Epithelial cell of proximal tubule (primary cell): ENCODE measurements at regions not wholly inside any gene's neighbourhood (a gene's known extent, or its start where the extent isn't known, plus 50 kb on each side); places are given as distances from the start of the nearest gene placed in this dataset.
"Not testable (repeated sequence)": the region's sequence is repeated elsewhere in the genome, so short reads cannot be mapped to it uniquely, and the experiment has no call there.

Source experiments
- DNase-seq: peaks from one replicate; pipeline ENCODE4 v3.0.0-alpha.2; 2011; ENCODE audit warnings: low read depth
- H3K4me3 ChIP-seq: 2 replicates; pipeline ENCODE4 v1.5.1; 2011; ENCODE audit warnings: low read depth, mild to moderate bottlenecking, low read length
- TF ChIP-seq, protein P1 (sequence below): conservative IDR thresholded peaks from 2 replicates; pipeline ENCODE4 v1.5.1; 2012; ENCODE audit warnings: low read depth, mild to moderate bottlenecking, low read length

DNA sequence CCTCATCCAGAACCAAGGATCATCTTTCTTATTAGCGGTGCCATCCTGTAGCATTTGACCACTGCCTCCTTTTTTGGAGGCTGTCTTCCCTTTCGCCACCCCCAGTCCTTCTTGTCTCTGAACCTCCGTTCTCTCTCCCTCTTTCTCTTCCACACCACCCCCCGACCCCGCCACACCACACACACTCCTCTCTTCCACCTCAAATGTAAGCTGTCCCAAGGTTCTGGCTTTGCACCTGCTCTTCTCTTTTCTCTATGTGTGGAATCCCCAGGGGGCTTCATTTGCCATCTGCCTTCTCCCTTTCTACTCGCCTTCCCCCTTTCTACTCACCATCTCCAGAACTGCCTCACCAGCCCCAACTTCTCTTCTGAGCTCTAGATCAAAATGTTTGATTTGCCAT lies 111.3 kb upstream of the CDYL start:
- DNase-seq, result no peak

DNA sequence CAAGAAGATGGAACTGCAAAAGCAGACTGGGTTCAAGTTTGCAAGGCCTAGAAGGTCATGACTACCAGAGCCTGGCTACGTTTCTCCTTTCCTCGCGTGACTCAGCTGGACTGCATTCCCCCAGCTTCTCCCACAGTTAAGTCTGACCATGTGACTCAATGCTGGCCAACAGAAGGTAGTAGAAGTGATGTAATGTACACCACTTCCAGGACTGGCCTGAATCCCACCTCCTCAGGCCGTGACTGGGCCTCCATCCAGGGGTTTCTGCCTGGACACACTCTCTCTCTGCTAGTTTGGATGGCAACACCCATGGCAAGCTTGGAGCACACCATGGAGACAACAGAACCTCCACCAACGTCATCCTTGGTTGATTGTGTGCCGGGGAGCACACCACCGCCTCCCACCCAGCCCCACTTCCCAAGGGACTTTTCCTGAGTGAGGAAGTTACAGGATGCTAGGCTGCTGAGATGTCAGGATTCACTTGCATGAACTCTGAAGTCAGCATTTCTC lies 112.0 kb upstream of the CDYL start:
- H3K4me3 ChIP-seq, result no peak overlapping the region
- TF ChIP-seq, protein P1, sequence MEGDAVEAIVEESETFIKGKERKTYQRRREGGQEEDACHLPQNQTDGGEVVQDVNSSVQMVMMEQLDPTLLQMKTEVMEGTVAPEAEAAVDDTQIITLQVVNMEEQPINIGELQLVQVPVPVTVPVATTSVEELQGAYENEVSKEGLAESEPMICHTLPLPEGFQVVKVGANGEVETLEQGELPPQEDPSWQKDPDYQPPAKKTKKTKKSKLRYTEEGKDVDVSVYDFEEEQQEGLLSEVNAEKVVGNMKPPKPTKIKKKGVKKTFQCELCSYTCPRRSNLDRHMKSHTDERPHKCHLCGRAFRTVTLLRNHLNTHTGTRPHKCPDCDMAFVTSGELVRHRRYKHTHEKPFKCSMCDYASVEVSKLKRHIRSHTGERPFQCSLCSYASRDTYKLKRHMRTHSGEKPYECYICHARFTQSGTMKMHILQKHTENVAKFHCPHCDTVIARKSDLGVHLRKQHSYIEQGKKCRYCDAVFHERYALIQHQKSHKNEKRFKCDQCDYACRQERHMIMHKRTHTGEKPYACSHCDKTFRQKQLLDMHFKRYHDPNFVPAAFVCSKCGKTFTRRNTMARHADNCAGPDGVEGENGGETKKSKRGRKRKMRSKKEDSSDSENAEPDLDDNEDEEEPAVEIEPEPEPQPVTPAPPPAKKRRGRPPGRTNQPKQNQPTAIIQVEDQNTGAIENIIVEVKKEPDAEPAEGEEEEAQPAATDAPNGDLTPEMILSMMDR, result no peak
- no peak for DNase-seq

More for the DNA sequence above, 111.3 kb upstream of the CDYL start:
- no peak overlapping the region for H3K4me3 ChIP-seq
- TF ChIP-seq, protein P1, result no peak

DNA sequence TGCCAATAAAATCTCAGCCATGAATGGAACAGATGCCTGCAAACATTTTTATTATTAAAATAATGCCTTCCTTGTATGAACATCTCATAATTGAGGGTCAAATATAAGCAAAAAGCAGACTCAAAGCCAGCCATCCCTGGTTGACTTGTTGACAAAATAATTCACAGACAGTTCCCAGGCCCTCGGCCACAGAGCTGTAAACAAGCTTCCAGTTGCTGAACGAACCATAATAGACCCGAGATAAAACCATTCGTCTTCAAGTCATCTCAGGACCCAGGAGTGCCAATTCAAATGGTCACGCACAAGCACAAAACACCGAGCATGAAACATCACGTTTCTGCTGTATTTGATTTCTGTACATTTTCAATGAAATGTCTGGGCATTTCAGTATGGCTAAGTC lies 113.3 kb upstream of the CDYL start:
- DNase-seq, result no peak
- TF ChIP-seq, protein P1, result no peak
- H3K4me3 ChIP-seq, result no peak overlapping the region

DNA sequence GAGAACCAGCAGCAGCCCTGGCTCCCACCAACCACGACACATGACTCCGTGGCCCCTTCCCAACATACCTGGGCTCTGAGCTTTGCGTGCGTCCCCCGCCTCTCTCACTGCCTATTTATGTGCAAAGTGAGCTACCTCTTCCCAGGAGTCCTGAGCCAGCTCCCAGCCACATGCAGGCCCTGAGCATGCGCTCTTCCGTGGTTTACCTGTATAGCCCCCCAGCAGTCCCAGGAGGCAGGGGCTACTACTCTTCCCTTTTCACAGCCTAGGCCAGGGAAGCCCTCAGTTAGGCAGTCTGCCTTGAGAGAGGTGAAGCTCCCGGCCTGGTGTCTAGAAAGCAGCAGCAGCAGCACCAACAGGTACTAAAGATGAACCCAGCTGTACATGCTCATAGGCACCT lies 114.8 kb upstream of the CDYL start:
- H3K4me3 ChIP-seq, result no peak overlapping the region
- TF ChIP-seq, protein P1, result no peak
- DNase-seq, result no peak

DNA sequence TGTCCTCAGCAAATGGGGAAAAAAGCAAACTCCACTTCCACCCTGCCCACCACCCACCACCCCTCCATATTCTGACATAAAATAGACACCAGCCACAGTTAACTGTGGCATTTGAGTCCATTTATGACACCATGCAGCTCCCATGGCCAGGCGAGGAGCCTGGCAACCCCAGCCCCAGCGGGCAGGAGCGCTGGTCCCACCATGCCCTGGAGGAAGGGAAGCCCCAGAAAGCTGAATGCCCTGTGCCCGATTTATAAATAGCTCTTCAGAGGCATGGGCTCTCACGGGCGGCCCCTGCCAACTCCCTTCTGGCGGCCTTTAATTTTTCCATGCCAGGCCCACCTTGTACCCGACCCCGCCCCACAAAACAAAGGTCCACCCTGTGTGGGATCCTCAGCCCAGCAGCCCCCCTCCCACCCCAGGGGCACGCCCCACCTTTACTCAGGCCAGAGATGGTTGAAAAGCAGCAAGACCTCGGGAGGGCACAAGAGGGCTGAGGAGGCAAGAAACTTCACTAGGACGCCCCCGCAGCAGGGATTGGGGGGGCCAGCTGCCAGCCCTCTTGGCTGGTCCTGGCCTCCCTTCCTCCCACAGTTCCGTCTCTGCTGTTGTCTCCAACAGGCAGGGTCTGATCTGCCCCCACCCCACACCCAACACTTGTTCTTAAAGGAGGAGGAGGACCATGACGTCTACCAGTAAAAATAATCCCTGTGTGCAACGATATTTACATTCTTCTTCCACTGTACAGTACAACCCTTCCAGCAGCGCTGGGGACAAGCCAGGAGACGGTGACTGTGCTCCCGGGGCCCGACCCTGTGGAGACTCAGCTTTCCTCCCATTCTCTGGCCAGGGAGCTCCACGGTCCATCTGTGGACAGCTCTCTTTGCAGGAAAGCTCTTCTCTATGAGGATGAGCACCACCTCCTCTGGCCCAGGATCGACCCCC lies 115.6 kb upstream of the CDYL start:
- no peak overlapping the region for H3K4me3 ChIP-seq
- DNase-seq, result no peak
- TF ChIP-seq, protein P1, result no peak

DNA sequence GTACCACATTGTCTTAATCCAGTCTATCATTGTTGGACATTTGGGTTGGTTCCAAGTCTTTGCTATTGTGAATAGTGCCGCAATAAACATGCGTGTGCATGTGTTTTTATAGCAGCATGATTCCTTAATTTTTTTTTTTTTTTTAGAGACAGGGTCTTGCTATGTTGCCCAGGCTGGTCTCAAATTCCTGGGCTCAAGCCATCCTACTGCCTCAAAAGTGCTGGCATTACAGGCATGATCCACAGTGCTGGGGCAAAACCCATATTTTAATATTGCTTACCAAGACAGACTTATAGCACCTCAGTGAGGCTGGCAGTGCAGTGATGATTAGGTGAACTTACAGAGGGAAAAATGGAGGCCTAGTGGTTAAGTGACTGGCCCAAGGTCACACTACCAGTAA lies 116.5 kb upstream of the CDYL start:
- DNase-seq, H3K4me3 ChIP-seq: not testable (repeated sequence)

DNA sequence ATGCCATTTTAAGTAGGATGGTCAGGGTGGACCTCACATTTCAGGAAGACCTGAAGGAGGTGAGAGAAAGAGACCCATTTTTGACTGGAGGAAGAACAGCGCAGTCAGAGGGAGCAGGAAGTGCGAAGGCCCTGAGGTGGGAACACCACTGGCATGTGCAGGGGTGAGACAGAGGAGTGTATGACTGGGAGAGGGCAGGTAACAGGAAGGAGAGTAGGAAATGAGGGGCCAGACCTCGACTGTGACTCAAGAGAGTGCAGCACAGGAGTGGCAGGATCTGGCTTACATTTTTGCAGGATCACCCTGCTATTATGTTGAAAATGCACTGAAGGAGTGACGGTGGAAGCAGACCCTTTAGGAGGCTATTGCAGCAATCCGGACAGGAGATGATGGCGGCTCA lies 117.7 kb upstream of the CDYL start:
- TF ChIP-seq, protein P1, result no peak
- no peak for DNase-seq

More for the DNA sequence above, 117.7 kb upstream of the CDYL start:
- no peak overlapping the region for H3K4me3 ChIP-seq
